GM12865 (cell line): ENCODE measurements at regions not wholly inside any gene's neighbourhood (a gene's known extent, or its start where the extent isn't known, plus 50 kb on each side); places are given as distances from the start of the nearest gene placed in this dataset.

Experiments
- DNase-seq: peaks from one replicate; pipeline ENCODE4 v3.0.0; 2010; ENCODE audit warnings: low read depth
- H3K4me3 ChIP-seq: 2 replicates; pipeline ENCODE4 v1.5.1; 2011; ENCODE audit warnings: mild to moderate bottlenecking, low read depth, low read length, control low read depth
- TF ChIP-seq, protein P1 (sequence below): IDR thresholded peaks from 2 replicates; pipeline ENCODE4 v1.5.1; 2011; ENCODE audit warnings: low read length, control low read depth, low read depth, inconsistent platforms; ENCODE audit not compliant: insufficient read depth; ENCODE audit errors: missing control alignments

DNA sequence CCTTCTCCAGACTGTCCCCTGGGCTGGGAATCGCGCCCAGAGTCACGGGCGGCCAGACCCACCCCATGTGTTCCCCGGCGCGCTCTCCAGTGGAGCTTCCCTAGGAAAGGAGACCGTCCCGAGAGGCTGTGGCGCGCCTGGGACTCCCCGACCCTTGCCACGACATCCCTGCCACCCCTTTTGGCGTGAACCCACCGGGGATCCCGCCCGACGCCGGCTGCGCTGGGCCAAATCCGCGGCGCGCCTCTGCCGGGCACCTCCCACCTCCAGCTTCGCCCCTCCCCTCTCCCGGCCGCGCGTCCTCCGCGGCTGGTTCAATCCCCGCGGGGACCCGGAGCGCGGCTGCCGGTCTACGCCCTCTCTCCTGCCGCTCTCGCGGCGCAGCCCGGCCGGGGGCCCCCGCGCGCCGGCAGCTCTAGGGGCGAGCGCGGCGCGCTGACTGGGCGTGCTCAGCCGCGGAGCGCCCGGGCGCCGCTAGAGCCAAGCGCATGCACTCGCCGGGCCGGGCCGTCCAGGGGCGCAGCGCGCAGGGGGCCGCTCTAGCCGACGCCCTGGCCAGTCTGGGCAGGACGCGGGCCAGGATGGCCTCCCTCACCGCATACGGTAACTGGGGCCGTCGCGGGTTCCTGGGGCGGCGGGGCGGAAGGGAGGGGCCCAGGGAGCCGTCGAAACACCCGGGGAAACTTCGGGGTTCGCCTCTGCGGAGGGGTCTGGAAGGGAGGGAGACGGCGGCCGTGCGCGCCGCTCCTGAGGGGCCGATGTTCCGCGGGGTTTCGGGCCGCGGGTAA, 77.4 kb upstream of the ANO4 start:
- no peak for DNase-seq
- no peak overlapping the region for H3K4me3 ChIP-seq
- TF ChIP-seq, protein P1, sequence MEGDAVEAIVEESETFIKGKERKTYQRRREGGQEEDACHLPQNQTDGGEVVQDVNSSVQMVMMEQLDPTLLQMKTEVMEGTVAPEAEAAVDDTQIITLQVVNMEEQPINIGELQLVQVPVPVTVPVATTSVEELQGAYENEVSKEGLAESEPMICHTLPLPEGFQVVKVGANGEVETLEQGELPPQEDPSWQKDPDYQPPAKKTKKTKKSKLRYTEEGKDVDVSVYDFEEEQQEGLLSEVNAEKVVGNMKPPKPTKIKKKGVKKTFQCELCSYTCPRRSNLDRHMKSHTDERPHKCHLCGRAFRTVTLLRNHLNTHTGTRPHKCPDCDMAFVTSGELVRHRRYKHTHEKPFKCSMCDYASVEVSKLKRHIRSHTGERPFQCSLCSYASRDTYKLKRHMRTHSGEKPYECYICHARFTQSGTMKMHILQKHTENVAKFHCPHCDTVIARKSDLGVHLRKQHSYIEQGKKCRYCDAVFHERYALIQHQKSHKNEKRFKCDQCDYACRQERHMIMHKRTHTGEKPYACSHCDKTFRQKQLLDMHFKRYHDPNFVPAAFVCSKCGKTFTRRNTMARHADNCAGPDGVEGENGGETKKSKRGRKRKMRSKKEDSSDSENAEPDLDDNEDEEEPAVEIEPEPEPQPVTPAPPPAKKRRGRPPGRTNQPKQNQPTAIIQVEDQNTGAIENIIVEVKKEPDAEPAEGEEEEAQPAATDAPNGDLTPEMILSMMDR = no peak

DNA sequence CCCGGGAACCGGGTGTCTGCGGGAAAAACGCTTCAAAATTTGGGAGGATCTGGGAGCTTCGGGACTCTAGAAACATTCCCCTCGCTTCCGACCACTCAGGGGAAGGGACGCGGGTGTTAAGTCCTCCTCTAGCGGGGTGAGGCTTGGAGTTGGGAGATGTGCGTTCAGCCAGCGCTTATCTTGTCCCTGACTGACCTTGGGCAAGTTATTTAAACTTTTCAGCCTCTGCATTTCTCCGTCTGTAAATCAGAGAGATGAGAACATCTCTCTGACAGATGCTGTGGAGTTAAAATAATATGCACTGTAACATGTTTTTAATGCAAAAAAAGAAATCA, 76.9 kb upstream of the ANO4 start:
- DNase-seq = no peak
- no peak overlapping the region for H3K4me3 ChIP-seq
- TF ChIP-seq, protein P1 = no peak

DNA sequence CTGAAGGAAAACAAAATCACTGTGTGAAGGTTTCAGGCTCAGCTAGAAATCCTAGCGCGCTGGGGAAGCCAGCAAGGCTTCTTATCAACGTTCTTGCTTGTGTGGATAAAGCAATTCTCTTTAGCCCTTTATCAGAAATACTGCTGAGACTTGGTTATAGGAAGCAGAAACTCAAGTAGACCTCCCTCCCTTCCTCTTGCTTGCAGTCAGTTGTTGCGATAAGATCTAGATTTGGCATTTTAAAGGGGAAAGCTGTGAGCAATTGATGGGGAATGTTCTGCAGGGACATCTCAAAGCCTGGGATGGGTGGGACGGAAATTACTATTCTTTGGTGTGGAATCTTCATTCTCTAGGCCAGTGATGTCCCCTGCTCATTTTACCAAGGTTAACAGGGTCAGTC, 76.4 kb upstream of the ANO4 start:
- no peak for DNase-seq
- H3K4me3 ChIP-seq = no peak overlapping the region

DNA sequence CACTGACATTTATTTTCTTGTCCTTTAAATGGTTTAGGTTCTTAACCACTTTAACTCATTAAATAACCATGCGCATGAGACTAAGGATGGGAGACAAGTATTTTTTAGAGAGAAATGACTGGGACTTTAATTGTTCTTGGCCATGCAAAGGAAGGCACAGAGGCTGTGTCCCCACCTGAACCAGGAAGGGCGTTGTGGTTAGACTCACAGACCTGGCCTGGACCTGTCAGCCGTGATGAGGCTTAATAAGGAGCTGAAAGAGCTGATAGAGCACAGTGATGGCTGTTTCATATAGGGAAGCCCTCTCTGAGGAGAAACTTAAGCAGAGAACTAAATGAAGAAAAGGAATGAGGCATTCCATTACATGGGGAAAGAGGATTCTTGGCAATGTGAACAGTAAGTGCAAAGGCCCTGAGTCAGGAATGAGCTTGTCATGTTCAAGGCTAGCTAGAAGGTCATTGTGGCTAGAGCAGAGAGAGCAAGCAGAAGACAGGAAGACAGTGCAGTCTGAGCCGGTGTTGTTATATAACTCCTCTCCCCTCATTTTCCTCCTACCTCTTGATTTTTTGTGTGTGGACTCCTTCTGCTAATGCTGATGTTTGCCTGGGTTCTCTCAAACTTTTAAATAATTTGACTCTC, 74.4 kb upstream of the ANO4 start:
- DNase-seq = no peak
- TF ChIP-seq, protein P1 = no peak
- no peak overlapping the region for H3K4me3 ChIP-seq

More for the DNA sequence above, 76.4 kb upstream of the ANO4 start:
- TF ChIP-seq, protein P1 = no peak

DNA sequence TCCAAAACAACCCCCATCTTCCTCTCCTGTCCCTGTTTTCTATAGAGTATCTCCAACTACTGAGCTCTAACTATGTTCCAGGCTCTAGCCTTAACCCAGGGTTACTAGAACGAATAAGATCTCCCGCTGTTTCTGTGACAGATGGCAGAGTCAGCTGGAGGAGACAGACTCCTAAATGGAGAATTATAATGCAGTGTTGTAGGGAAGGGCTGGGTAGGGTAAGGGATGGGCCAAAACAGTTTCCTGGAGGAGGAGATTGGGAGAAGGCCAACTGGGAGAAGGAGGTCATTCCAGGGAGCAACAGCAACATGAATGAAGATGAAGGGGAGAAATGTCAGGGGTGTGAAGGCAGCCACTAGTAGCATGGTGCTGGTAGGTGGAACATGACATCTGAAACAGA, 73.4 kb upstream of the ANO4 start:
- H3K4me3 ChIP-seq = no peak overlapping the region
- TF ChIP-seq, protein P1 = no peak
- no peak for DNase-seq

DNA sequence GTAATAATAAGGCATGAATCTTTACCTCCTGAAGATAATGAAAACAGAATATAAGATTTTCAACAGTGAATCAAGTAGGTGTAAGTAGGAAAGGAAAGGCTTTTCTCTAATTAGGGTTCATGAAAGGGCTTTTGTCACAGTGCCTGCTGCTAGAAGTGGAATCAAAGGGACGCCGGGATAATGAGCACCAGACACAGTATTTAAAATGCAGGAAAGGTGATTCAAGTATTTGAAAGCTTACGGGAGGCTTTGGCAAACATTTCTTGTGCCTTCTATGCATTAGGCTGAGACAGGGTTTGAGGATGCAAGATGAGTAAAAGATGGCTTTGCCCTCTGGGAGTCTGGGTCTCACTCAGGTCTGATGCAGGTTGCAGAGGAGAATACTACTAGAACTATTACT, 70.5 kb upstream of the ANO4 start:
- DNase-seq = no peak
- TF ChIP-seq, protein P1 = no peak
- no peak overlapping the region for H3K4me3 ChIP-seq
